HG03342 (cell line): ENCODE measurements at regions not wholly inside any gene's neighbourhood (a gene's known extent, or its start where the extent isn't known, plus 50 kb on each side); places are given as distances from the start of the nearest gene placed in this dataset.
"Not testable (repeated sequence)": the region's sequence is repeated elsewhere in the genome, so short reads cannot be mapped to it uniquely, and the experiment has no call there.

ENCODE experiments used
- ATAC-seq: cut with Tn5 transposase; IDR thresholded peaks from one replicate; pipeline ENCODE4 v1.9.1; 2021; ENCODE audit warnings: mild to moderate bottlenecking, moderate library complexity; ENCODE audit not compliant: unreplicated experiment

GRCh38 chr11:38751421-38751820 lies 2153.4 kb upstream of the RAG2 start:
- ATAC-seq, result no peak

GRCh38 chr11:38746516-38746915 lies 2148.5 kb upstream of the RAG2 start:
- ATAC-seq, result not testable (repeated sequence)

- ATAC-seq, result no peak
These were observed 2125.3 kb upstream of the RAG2 start for GRCh38 chr11:38723361-38723760.

GRCh38 chr11:38721586-38722315 lies 2123.7 kb upstream of the RAG2 start:
- no peak for ATAC-seq

- no peak for ATAC-seq
These were observed 2120.6 kb upstream of the RAG2 start for GRCh38 chr11:38718659-38719058.

- ATAC-seq, result no peak
These were observed 2120.0 kb upstream of the RAG2 start for GRCh38 chr11:38718049-38718448.

GRCh38 chr11:38711110-38711509 lies 2113.1 kb upstream of the RAG2 start:
- ATAC-seq, result no peak

- no peak for ATAC-seq
These were observed 2112.2 kb upstream of the RAG2 start for GRCh38 chr11:38710262-38710661.

GRCh38 chr11:38700111-38700510 lies 2102.1 kb upstream of the RAG2 start:
- ATAC-seq, result no peak

GRCh38 chr11:38693306-38693705 lies 2095.3 kb upstream of the RAG2 start:
- no peak for ATAC-seq

- ATAC-seq, result not testable (repeated sequence)
These were observed 2092.2 kb upstream of the RAG2 start for GRCh38 chr11:38690211-38690610.

GRCh38 chr11:38687008-38687407 lies 2089.0 kb upstream of the RAG2 start:
- no peak for ATAC-seq

GRCh38 chr11:38683484-38683883 lies 2085.4 kb upstream of the RAG2 start:
- ATAC-seq, result no peak

GRCh38 chr11:38680746-38681145 lies 2082.7 kb upstream of the RAG2 start:
- no peak for ATAC-seq

- no peak for ATAC-seq
These were observed 2082.1 kb upstream of the RAG2 start for GRCh38 chr11:38680166-38680565.

- ATAC-seq, result no peak
These were observed 2074.4 kb upstream of the RAG2 start for GRCh38 chr11:38672445-38672844.

GRCh38 chr11:38667359-38667758 lies 2069.3 kb upstream of the RAG2 start:
- ATAC-seq, result no peak

GRCh38 chr11:38648604-38649003 lies 2050.6 kb upstream of the RAG2 start:
- ATAC-seq, result no peak

- ATAC-seq, result no peak
These were observed 2048.3 kb upstream of the RAG2 start for GRCh38 chr11:38646382-38646781.

- ATAC-seq, result no peak
These were observed 2042.8 kb upstream of the RAG2 start for GRCh38 chr11:38640854-38641253.

GRCh38 chr11:38612701-38613100 lies 2014.7 kb upstream of the RAG2 start:
- no peak for ATAC-seq

GRCh38 chr11:38601371-38601770 lies 2003.3 kb upstream of the RAG2 start:
- not testable (repeated sequence) for ATAC-seq

- ATAC-seq, result no peak
These were observed 2000.4 kb upstream of the RAG2 start for GRCh38 chr11:38598418-38598817.
